ENCODE measurements at regions not wholly inside any gene's neighbourhood (a gene's known extent, or its start where the extent isn't known, plus 50 kb on each side); places are given as distances from the start of the nearest gene placed in this dataset.
A peak's percentile ranks its signal among the peaks of the same experiment; 100 is the strongest.

DNA sequence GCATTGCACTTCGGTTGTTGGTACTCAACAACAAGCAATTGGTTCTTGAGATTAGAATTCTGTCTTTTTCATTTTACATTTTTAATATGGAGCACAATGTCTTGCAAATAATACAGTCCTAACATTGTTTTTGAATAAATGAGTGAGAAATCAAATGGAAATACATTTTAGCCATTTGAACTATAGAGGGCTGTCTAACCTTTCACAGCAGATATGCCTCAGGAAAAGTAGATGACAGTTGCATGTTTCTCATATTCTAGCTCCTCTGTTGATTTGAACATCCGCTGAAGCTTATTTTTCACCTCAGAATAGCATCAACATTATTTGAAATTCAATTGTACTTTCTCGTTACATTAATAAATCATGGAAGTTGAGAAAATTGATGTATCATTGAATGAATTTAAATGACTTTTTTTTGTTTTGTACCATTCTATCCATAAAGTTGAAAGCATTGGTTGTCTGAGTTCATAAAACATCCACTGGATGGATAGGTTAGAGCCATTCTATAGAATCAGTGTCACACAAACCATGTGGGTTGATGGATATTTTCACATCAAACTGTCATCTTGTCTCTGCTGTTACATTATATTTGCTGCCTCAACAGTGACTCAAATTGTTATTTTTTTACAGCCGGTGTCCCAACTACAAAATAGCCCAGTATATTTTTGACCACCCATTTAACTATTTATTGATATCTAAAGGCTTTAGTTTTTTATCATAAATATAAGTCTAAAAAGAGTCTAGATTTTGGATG, 928.3 kb downstream of the NSUN3 start:
- no peak for DNase-seq (ENCODE audit: low read depth)

DNA sequence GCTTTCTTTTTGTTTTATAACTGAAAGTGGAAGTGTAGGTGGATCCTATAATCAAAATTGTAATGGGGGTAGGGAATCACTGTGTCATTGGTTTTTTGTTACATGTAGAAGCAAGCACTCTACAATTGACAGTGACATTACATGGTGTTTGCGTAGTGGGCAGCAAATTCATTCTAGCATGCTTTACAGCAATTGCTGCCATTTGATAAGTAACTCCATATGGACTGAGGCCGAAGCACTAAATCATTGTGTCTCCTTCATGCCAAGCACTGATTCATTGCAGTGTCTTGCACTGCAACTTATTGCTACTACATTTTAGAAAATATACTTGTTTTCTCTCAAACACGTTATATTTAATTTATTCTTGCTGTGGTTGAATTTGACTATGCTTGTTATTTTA, 933.9 kb downstream of the NSUN3 start:
- no peak for DNase-seq (ENCODE audit: low read depth)

GRCh38 chr3:95002438-95003046, 939.7 kb downstream of the NSUN3 start:
- DNase-seq (ENCODE audit: low read depth) = peak; percentile 6

- DNase-seq (ENCODE audit: low read depth) = no peak
Observed at GRCh38 chr3:95028688-95029087, 965.8 kb downstream of the NSUN3 start.

DNA sequence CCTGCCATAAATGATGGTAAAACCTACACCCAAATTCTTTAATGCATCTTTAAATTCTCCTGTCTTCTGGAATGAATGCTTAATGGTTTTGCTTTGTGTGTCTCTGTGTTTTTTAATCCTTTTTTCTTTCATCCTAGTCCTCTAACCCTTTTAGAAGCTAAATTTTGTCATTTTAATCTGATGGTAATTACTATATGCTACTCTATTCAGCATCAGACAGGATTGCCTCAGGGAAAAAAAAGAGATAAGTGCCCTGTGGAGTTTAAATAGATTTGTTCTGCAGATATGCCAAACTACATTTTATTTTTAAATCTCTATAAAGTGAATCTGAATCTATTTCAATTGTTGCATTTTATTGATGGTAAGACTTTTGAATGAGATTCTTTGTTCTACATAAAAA, 966.8 kb downstream of the NSUN3 start:
- DNase-seq (ENCODE audit: low read depth) = no peak

- no peak for DNase-seq (ENCODE audit: low read depth)
Observed at GRCh38 chr3:95036526-95037021, 973.7 kb downstream of the NSUN3 start.

DNA sequence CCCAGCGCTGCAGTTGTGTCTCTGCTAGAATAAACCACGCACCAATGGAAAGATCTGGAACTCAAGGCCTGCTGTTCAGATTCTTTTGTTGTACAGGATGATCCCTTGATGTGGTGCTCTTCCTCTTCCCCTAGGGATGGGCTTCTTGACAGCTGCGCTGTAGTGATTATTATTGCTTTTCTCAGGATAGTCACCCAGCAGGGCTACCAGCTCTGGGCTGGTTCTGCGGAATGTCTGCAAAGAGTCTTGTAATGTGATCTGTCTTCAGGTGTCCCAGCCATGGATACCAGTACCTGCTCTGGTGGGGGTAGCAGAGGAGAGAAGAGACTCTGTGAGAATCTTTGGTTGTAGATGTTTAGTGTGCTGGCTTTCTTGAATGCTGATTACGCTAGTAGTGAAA, 974.2 kb downstream of the NSUN3 start:
- no peak for DNase-seq (ENCODE audit: low read depth)

GRCh38 chr3:95037927-95038326, 975.1 kb downstream of the NSUN3 start:
- no peak for DNase-seq (ENCODE audit: low read depth)

DNA sequence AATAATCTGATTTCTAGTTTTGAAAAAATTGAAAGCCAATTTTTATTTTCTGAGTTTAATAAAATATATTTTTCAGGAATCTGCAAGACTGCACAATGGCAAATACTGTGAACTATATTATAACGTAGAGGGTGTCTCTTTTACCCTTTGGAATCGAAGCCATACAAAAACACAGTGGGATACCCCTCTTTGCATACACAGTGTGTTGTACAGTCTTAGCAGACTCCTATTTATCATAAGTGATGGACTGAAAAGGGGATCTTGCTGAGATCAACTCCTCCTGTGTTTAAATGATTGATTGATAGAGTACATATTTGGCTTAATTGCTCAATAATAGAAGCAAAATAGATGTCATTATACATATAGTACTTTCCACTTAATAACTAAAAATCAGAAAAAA, 981.2 kb downstream of the NSUN3 start:
- DNase-seq (ENCODE audit: low read depth) = no peak

GRCh38 chr3:95048564-95048963, 985.7 kb downstream of the NSUN3 start:
- no peak for DNase-seq (ENCODE audit: low read depth)

DNA sequence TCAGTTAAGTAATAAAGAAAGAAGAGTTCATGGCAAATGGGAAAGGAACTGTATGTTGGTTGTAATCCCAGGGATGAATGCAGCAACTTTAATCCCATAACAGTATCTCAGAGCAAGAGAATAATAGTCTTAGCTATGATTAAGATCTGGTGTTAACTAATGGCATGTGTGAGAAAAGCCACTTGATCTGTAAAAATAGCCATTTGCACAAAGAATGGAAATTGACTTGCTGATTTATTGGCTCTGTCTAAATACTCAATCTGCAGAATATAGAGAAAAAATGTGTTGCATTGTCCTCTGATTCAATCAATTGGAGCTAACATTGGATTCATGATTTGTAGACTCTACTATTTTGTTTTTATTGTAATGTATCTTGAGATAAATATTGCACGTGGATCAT, 987.0 kb downstream of the NSUN3 start:
- no peak for DNase-seq (ENCODE audit: low read depth)

GRCh38 chr3:95055288-95055687, 992.4 kb downstream of the NSUN3 start:
- no peak for DNase-seq (ENCODE audit: low read depth)

DNA sequence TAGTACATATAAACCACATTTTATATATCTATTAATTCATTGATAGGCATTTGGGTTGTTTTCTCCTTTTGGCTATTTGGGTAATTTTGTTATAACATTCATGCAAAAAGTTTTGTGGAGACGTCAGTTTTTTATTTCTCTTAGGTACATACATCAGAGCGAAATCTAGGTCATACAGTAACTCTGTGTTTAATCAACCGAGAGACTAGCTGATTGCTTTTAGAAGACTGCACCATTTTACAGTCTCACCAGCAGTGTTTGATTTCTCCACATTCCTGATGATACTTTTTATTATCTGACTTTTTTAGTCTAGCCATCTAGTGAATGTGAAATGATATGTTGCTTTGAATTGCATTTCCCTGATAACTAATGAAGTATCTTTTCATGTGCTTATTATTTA, 1019.3 kb downstream of the NSUN3 start:
- DNase-seq (ENCODE audit: low read depth) = no peak

DNA sequence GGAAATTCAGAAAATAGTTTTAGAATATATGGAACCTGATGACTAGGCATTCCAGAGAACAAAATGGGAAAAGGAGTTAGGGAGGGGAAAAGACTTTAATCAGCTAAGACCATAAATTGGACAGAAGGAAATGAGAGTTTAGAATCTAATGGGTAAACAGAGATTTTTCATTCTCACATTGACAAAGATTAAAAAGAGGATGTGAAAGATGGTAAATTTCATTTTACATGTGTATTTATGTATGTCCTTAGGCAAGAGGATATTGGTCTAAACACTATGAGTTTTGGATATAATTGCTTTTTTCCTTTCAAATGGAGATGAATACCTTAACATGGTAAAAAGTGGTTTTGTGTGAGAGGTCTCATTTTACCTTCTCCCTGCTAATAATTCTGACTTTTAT, 1021.9 kb downstream of the NSUN3 start:
- DNase-seq (ENCODE audit: low read depth) = no peak

DNA sequence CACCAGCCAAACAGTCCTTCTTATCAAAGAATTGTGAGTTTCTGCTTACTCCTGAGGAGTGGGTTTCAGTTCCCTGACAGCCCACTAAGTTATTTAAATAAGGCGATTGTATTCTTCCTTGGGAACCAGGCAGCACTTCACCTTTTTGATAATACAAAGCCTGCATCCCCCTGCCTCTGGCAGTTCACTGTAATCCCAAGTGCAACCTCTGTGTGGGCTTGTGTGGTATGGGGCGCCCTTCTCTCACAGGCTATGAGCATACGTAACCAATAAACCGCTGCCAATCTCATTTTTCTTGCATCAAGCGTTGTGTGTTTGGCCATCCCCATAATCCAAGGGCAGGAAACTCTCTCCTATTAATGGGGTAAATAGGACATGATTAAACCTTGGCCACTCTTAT, 1025.6 kb downstream of the NSUN3 start:
- DNase-seq (ENCODE audit: low read depth) = no peak

- DNase-seq (ENCODE audit: low read depth) = no peak
Observed at GRCh38 chr3:95097493-95097892, 1034.6 kb downstream of the NSUN3 start.

DNA sequence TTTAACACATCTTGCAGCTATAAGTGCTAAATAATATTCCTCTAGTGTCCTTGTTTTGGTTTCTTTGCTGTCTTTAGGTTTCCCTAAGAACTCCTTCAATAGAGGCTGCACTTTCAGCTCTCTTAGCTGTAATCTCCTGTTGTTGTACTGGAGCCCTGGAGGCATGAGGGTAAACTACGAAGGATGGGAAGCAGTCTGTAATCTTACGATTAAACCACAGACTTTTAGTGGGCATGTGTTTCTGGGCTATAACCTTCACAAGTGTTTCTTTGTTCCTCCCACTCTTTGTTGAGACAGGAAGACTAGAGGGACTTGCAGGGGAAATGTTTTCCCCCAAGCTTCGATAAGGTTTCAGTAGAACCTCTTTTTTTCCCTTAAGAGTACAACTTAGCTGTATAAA, 1058.1 kb downstream of the NSUN3 start:
- DNase-seq (ENCODE audit: low read depth) = no peak

GRCh38 chr3:95123104-95123503, 1060.2 kb downstream of the NSUN3 start:
- no peak for DNase-seq (ENCODE audit: low read depth)

DNA sequence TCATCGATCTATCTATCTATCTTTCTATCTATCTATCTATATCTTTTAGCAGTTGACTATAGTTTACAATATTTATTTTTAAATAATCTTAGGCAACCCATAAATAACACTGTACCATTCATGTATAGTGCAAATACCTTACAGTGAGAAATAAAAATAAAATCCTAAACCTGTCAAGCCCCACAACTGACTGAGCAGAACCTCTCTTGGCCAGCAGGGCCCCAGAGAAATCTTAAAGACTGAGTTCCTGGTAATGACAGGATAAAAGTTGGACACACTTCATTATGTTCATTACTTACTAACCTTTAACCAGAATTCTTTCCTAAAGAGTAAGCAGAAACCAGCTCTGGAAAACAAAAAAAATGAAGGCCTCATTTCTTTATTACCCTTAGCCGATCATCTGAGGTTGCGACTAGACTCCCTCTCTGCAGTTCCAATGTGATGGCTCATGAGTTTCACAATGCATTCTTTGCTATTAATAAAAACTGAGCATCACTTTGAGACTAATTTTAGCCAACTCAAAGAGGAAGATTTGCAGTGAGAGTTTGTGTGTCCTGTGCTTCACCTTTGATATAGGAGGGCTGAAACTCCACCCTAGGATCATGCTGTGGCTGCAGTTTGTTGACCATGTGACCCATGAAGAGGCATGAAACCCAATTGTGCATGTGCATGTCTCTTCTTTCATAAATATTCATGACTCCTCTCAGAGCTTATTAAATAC, 1072.0 kb downstream of the NSUN3 start:
- peak; percentile 10 for DNase-seq (ENCODE audit: low read depth)

GRCh38 chr3:95148107-95148506, 1085.2 kb downstream of the NSUN3 start:
- no peak for DNase-seq (ENCODE audit: low read depth)

DNA sequence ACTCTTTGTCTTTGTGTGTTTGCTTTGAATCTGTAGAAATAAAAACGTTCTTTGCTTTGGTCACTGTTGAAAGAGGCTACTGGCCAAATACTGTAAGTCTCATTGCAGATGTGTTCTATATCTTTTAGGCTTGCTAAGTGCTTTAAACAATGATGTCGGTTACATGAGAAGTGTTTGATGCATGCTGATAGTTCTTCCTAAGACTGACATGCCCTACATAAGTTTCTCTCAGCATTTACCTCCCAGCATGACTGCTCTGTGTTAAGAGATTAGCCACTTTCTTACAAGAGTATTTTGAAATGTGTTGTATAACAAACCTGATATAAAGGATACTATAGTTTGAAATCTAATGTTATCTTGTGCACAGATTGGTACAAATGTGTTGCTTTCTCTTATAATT, 1088.7 kb downstream of the NSUN3 start:
- DNase-seq (ENCODE audit: low read depth) = no peak

GRCh38 chr3:95154766-95155165, 1091.9 kb downstream of the NSUN3 start:
- peak; percentile 18 for DNase-seq (ENCODE audit: low read depth)

DNA sequence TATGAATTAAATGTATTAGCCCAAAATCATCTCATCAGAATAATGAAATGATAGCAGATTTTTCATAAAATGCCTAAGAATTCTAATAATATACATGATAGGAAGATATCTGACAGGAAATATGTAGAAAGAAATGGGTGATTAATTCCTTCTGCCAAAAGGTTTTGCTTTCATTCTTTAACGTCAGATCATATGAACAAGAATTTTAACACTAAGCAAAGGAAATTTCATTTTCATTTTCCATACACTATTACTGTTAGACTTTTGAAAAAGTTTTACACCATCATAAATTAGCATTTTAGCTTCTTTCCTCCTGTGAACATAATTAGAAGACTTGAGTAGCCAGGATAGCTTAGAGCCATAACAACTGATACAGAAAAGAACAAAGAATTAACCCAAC, 1099.9 kb downstream of the NSUN3 start:
- DNase-seq (ENCODE audit: low read depth) = no peak

Data from HS-5 (cell line).